ENCODE measurements at regions not wholly inside any gene's neighbourhood (a gene's known extent, or its start where the extent isn't known, plus 50 kb on each side); places are given as distances from the start of the nearest gene placed in this dataset.
A peak's percentile ranks its signal among the peaks of the same experiment; 100 is the strongest.

DNA sequence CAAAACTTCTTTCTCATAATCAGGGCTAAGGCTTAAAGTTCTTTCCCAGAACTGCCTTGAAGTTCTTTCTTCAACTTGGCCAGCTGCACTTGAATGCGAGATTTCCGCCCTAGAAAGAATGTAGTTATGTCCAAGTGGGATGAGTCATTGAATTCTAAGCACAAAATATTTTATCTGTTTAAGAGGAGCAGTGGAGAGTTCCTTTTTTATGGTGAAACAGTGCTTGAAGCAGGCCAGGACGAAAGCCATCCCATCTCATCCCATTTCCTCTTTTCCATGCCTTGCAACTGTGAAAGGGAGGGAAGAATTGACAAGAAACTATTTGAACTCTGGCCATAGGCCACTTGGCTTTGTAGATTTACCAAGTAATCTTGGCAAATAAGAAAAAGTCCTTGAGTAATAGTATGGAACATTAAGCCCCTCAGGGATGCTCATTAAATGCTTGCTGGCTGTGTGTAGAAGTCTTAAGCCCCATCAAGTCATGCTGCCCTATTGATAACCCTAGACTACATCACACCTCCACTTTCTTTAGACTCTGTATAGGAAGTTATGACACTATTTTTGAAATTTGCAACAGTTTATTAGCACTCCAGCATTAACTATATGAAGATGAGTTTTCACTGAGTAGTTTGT, 174.5 kb downstream of the KCTD12 start:
- TF ChIP-seq GABPA (IDR thresholded peaks at IDR 0.05 in 1 of 2, conservative IDR thresholded peaks at IDR 0.05 in 1 of 2), result no peak
- no peak for TF ChIP-seq YY1 (IDR thresholded peaks at IDR 0.05)
- no peak for TF ChIP-seq SP1 (IDR thresholded peaks at IDR 0.05)
- no peak for TF ChIP-seq HNF4G (IDR thresholded peaks at IDR 0.05)
- TF ChIP-seq FOXA1 (IDR thresholded peaks at IDR 0.05), result no peak
- TF ChIP-seq TAF1 (conservative IDR thresholded peaks at IDR 0.05), result no peak
- TF ChIP-seq EGR1 (IDR thresholded peaks at IDR 0.05; ENCODE audit: low read depth in 2 of 2), result no peak
- TF ChIP-seq HNF4A (conservative IDR thresholded peaks at IDR 0.05), result no peak
- TF ChIP-seq NR2F2 (IDR thresholded peaks at IDR 0.05), result peak; percentile 50
- peak in 1 of 2 donors; percentile 24 for TF ChIP-seq RXRA (IDR thresholded peaks at IDR 0.05)
- TF ChIP-seq ATF3 (IDR thresholded peaks at IDR 0.05), result no peak
- TF ChIP-seq JUND (IDR thresholded peaks at IDR 0.05), result peak; percentile 83 to 87
- TF ChIP-seq, protein P1, sequence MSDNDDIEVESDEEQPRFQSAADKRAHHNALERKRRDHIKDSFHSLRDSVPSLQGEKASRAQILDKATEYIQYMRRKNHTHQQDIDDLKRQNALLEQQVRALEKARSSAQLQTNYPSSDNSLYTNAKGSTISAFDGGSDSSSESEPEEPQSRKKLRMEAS (IDR thresholded peaks at IDR 0.05), result peak; percentile 18
- TF ChIP-seq ZBTB33 (IDR thresholded peaks at IDR 0.05), result no peak
- TF ChIP-seq, protein P2, sequence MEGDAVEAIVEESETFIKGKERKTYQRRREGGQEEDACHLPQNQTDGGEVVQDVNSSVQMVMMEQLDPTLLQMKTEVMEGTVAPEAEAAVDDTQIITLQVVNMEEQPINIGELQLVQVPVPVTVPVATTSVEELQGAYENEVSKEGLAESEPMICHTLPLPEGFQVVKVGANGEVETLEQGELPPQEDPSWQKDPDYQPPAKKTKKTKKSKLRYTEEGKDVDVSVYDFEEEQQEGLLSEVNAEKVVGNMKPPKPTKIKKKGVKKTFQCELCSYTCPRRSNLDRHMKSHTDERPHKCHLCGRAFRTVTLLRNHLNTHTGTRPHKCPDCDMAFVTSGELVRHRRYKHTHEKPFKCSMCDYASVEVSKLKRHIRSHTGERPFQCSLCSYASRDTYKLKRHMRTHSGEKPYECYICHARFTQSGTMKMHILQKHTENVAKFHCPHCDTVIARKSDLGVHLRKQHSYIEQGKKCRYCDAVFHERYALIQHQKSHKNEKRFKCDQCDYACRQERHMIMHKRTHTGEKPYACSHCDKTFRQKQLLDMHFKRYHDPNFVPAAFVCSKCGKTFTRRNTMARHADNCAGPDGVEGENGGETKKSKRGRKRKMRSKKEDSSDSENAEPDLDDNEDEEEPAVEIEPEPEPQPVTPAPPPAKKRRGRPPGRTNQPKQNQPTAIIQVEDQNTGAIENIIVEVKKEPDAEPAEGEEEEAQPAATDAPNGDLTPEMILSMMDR (IDR thresholded peaks at IDR 0.05; ENCODE audit: low read depth, low read length, missing input control), result no peak
- TF ChIP-seq FOXA2 (IDR thresholded peaks at IDR 0.05), result no peak
- TF ChIP-seq RAD21 (IDR thresholded peaks at IDR 0.05), result peak in 1 of 2 donors; percentile 17
- TF ChIP-seq, protein P3, sequence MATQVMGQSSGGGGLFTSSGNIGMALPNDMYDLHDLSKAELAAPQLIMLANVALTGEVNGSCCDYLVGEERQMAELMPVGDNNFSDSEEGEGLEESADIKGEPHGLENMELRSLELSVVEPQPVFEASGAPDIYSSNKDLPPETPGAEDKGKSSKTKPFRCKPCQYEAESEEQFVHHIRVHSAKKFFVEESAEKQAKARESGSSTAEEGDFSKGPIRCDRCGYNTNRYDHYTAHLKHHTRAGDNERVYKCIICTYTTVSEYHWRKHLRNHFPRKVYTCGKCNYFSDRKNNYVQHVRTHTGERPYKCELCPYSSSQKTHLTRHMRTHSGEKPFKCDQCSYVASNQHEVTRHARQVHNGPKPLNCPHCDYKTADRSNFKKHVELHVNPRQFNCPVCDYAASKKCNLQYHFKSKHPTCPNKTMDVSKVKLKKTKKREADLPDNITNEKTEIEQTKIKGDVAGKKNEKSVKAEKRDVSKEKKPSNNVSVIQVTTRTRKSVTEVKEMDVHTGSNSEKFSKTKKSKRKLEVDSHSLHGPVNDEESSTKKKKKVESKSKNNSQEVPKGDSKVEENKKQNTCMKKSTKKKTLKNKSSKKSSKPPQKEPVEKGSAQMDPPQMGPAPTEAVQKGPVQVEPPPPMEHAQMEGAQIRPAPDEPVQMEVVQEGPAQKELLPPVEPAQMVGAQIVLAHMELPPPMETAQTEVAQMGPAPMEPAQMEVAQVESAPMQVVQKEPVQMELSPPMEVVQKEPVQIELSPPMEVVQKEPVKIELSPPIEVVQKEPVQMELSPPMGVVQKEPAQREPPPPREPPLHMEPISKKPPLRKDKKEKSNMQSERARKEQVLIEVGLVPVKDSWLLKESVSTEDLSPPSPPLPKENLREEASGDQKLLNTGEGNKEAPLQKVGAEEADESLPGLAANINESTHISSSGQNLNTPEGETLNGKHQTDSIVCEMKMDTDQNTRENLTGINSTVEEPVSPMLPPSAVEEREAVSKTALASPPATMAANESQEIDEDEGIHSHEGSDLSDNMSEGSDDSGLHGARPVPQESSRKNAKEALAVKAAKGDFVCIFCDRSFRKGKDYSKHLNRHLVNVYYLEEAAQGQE (IDR thresholded peaks at IDR 0.05), result no peak
- H3K9ac ChIP-seq (ENCODE audit: low read depth in 1 of 2, low read length in 2 of 2), result no peak overlapping the region
- no peak overlapping the region for H3K27ac ChIP-seq (ENCODE audit: low read depth in 1 of 2, low read length in 2 of 2)
- DNase-seq (ENCODE audit: low spot score), result no peak
- 62% methylated on average over 3 of the region's 3 CpGs for WGBS
- no peaks in the 10 kb centered on the region for H3K36me3 ChIP-seq (ENCODE audit: control insufficient read depth in 4 of 4, insufficient read depth in 3 of 4, low read depth in 1 of 4, low read length in 3 of 4)
- no peaks in the 10 kb centered on the region for H3K4me1 ChIP-seq (ENCODE audit: control insufficient read depth in 4 of 4, insufficient read depth in 4 of 4, low read length in 3 of 4)
- no peaks in the 10 kb centered on the region for H3K9me3 ChIP-seq (ENCODE audit: control insufficient read depth in 4 of 4, low read length in 3 of 4)
- no peaks in the 10 kb centered on the region for H3K27me3 ChIP-seq (ENCODE audit: control insufficient read depth in 4 of 4, insufficient read depth in 4 of 4, low read length in 3 of 4)
- no peak overlapping the region for H3K4me3 ChIP-seq (ENCODE audit: low read depth in 1 of 3, low read length in 3 of 3)

Data from liver (tissue), 8 donors.